Tibial nerve (tissue), 4 donors: ENCODE measurements at regions not wholly inside any gene's neighbourhood (a gene's known extent, or its start where the extent isn't known, plus 50 kb on each side); places are given as distances from the start of the nearest gene placed in this dataset.

ENCODE experiments used
- EP300 ChIP-seq, 2 donors: sonication (generic); formaldehyde crosslinking; IDR thresholded peaks; one replicate each; pipeline ENCODE4 v1.6.1; 2017; ENCODE audit warnings: antibody characterized with exemption in 2 of 2, mild to moderate bottlenecking in 1 of 2
- TF ChIP-seq, protein P1 (sequence below), 5 experiments: fragments of 200-600 bp in 3 of 5; fragments of 450-650 bp in 2 of 5; sonication (generic) in 3 of 5; IDR thresholded peaks; one replicate each; pipeline ENCODE4 v1.5.1; 2016 to 2019; ENCODE audit warnings: antibody characterized with exemption in 5 of 5, mild to moderate bottlenecking in 3 of 5, moderate library complexity in 2 of 5

DNA sequence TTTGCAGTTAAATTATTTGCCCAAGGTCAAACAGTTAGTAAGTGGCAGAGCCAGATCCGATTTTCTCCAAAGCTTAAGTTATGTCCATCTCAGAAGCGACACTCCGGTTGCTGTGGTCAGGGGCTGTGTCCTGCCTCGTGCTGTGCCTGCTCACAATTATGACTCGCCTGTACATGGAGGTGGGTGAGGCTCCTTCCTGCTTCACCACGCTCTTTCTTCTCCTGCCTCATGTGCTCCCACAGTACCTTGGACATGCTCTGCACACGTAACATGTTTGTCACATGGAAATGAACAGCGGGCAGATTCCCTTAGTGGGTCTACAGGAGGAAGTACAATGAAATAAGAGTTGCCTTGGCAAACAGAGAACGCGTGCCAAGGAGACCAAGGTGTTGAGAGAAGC, 62.2 kb upstream of the CCND2 start:
- TF ChIP-seq, protein P1, sequence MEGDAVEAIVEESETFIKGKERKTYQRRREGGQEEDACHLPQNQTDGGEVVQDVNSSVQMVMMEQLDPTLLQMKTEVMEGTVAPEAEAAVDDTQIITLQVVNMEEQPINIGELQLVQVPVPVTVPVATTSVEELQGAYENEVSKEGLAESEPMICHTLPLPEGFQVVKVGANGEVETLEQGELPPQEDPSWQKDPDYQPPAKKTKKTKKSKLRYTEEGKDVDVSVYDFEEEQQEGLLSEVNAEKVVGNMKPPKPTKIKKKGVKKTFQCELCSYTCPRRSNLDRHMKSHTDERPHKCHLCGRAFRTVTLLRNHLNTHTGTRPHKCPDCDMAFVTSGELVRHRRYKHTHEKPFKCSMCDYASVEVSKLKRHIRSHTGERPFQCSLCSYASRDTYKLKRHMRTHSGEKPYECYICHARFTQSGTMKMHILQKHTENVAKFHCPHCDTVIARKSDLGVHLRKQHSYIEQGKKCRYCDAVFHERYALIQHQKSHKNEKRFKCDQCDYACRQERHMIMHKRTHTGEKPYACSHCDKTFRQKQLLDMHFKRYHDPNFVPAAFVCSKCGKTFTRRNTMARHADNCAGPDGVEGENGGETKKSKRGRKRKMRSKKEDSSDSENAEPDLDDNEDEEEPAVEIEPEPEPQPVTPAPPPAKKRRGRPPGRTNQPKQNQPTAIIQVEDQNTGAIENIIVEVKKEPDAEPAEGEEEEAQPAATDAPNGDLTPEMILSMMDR (IDR thresholded peaks at IDR 0.05), result no peak
- no peak for TF ChIP-seq EP300 (IDR thresholded peaks at IDR 0.05)
